HG03342 (cell line): ENCODE measurements at regions not wholly inside any gene's neighbourhood (a gene's known extent, or its start where the extent isn't known, plus 50 kb on each side); places are given as distances from the start of the nearest gene placed in this dataset.

Source experiments
- ATAC-seq: cut with Tn5 transposase; IDR thresholded peaks from one replicate; pipeline ENCODE4 v1.9.1; 2021; ENCODE audit warnings: mild to moderate bottlenecking, moderate library complexity; ENCODE audit not compliant: unreplicated experiment

DNA sequence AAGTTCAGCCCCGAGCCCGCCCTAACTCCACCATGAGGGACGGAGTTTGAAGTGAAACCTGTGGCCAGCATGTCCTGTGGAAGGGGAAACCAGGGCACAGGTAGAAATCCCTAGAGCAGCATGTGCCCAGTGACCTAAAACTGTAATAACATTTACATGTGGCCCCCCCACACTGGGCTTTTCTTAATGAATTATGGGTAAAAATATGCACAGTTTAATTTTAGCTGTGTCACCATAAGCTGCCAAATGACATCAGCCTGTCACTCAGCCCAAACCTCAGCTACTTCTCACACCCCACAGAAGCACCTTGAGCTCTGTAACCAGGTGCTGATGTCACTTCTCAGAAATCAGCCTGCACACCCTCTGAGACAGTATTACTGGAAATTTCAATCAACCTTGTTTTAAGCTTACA lies 50.0 kb upstream of the SLC19A1 start:
- ATAC-seq = peak; percentile 46

DNA sequence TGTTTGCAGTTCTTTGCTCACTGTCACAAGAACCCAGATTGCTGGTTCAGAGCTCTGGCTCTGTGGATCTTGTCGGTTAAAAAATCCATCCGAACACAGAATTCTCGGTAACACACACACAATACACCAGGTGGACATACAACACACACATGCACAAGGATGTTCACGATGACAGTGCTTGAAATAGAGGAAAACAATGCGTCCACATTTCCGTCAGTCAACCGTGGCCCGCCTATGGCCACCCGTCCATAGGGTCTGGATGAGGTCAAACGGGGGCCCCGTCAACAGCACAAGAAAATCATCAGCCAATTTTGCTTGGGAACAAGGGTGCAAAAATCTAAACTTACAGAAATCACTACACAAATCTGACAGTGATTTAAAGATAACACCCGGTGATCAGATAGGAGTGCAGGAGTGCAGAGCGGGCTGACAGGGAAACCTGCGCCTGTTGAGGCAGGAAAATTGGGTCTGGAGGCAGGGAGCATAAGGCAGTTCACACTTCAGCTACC lies 50.4 kb upstream of the SLC19A1 start:
- no peak for ATAC-seq

DNA sequence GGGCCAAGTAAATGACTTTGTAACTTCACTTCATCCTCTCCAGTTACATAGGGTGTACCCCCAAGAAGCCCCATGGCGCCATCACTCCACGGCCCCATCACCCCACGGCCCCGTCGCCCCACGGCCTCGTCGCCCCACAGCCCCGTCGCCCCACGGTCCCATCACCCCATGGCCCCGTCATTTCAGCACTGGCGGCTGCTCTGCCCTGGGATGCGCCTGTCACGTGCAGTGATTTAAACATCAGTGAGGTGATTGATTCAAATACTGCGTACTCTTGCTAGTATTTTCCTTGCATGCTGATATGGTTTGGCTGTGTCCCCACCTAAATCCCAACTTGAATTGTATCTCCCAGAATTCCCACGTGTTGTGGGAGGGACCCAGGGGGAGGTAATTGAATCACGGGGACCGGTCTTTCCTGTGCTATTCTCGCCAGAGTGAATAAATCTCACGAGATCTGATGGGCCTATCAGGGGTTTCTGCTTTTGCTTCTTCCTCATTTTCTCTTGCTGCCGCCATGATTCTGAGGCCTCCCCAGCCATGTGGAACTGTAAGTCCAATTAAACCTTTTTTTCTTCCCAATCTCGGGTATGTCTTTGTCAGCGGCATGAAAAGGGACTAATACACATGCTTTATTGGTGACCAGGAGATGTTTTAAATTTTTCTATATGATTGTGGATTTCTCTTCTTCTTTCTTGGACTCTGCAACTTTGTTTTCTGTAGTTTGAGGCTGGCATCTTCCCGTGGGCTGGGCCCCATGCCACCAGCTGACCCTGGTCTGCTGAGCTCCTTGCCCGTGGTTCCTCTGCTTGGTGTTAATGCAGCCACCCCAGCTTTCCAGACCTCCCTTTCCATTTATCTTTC lies 50.1 kb upstream of the PCBP3 start:
- ATAC-seq = no peak
